ENCODE measurements at regions not wholly inside any gene's neighbourhood (a gene's known extent, or its start where the extent isn't known, plus 50 kb on each side); places are given as distances from the start of the nearest gene placed in this dataset.

- no peak for DNase-seq (ENCODE audit: low spot score)
- Histone ChIP-seq H3K36me3 (ENCODE audit: insufficient read depth, low read length) (no peaks in the 10 kb centered on the region), H2AFZ (ENCODE audit: low read length) (no peak overlapping the region), H3K4me2 (ENCODE audit: low read length) (no peak overlapping the region), H3K27ac (ENCODE audit: low read depth, low read length, poor library complexity, severe bottlenecking) (no peak overlapping the region), H3K9me3 (ENCODE audit: low read length) (no peaks in the 10 kb centered on the region), H3K4me3 (ENCODE audit: low read depth, low read length, poor library complexity, severe bottlenecking) (no peak overlapping the region), H3K4me1 (ENCODE audit: insufficient read depth, low read length, poor library complexity, severe bottlenecking) (no peaks in the 10 kb centered on the region), H3K79me2 (ENCODE audit: insufficient read depth, low read depth, low read length) (no peaks in the 10 kb centered on the region), H3K9me2 (ENCODE audit: insufficient read depth, low read length) (no peaks in the 10 kb centered on the region), H4K20me1 (ENCODE audit: insufficient read depth, low read length) (no peaks in the 10 kb centered on the region)
- ChIA-PET POLR2A (interaction anchor here (0.8 kb wide), 1 partner anchor 16 kb away, joined by 4 read pairs; no protein-coding TSS in a partner anchor), CTCF (ENCODE audit: unreplicated experiment) (no interaction called here)
- no TSS peak for BruUV-seq (replicated peaks)
- intact Hi-C loops (cut with micrococcal nuclease; ENCODE audit: unreplicated experiment) = no loop called here
- TF ChIP-seq CTCF (conservative IDR thresholded peaks at IDR 0.05; ENCODE audit: low read length) = no peak
- TF ChIP-seq EZH2phosphoT487 (IDR thresholded peaks at IDR 0.05; ENCODE audit: borderline replicate concordance, low read depth, low read length) = no peak
Observed at GRCh38 chr3:162213956-162214355, 717.3 kb downstream of the OTOL1 start.

- H3K9me3 ChIP-seq (ENCODE audit: low read length) = no peaks in the 10 kb centered on the region
- no peak for DNase-seq (ENCODE audit: low spot score)
- no peaks in the 10 kb centered on the region for H3K79me2 ChIP-seq (ENCODE audit: insufficient read depth, low read depth, low read length)
- no peak for TF ChIP-seq EZH2phosphoT487 (IDR thresholded peaks at IDR 0.05; ENCODE audit: borderline replicate concordance, low read depth, low read length)
- TF ChIP-seq CTCF (conservative IDR thresholded peaks at IDR 0.05; ENCODE audit: low read length) = no peak
- ChIA-PET POLR2A (no interaction called here), CTCF (ENCODE audit: unreplicated experiment) (no interaction called here)
- no peak overlapping the region for H3K27ac ChIP-seq (ENCODE audit: low read depth, low read length, poor library complexity, severe bottlenecking)
- no peaks in the 10 kb centered on the region for H3K4me1 ChIP-seq (ENCODE audit: insufficient read depth, low read length, poor library complexity, severe bottlenecking)
- H3K4me3 ChIP-seq (ENCODE audit: low read depth, low read length, poor library complexity, severe bottlenecking) = no peak overlapping the region
- H3K4me2 ChIP-seq (ENCODE audit: low read length) = no peak overlapping the region
- no peaks in the 10 kb centered on the region for H3K36me3 ChIP-seq (ENCODE audit: insufficient read depth, low read length)
- no peak overlapping the region for H2AFZ ChIP-seq (ENCODE audit: low read length)
- H4K20me1 ChIP-seq (ENCODE audit: insufficient read depth, low read length) = no peaks in the 10 kb centered on the region
- H3K9me2 ChIP-seq (ENCODE audit: insufficient read depth, low read length) = no peaks in the 10 kb centered on the region
- no TSS peak for BruUV-seq (replicated peaks)
- intact Hi-C loops (cut with micrococcal nuclease; ENCODE audit: unreplicated experiment) = no loop called here
Observed at GRCh38 chr3:162217647-162218046, 721.0 kb downstream of the OTOL1 start.

- H3K9me3 ChIP-seq (ENCODE audit: low read length) = no peaks in the 10 kb centered on the region
- no peaks in the 10 kb centered on the region for H3K36me3 ChIP-seq (ENCODE audit: insufficient read depth, low read length)
- TF ChIP-seq CTCF (conservative IDR thresholded peaks at IDR 0.05; ENCODE audit: low read length) = no peak
- no peak overlapping the region for H2AFZ ChIP-seq (ENCODE audit: low read length)
- BruUV-seq (replicated peaks) = no TSS peak
- no peaks in the 10 kb centered on the region for H3K4me1 ChIP-seq (ENCODE audit: insufficient read depth, low read length, poor library complexity, severe bottlenecking)
- no peak for DNase-seq (ENCODE audit: low spot score)
- H3K27ac ChIP-seq (ENCODE audit: low read depth, low read length, poor library complexity, severe bottlenecking) = no peak overlapping the region
- ChIA-PET CTCF (ENCODE audit: unreplicated experiment) (no interaction called here), POLR2A (no interaction called here)
- intact Hi-C loops (cut with micrococcal nuclease; ENCODE audit: unreplicated experiment) = no loop called here
- no peak overlapping the region for H3K4me3 ChIP-seq (ENCODE audit: low read depth, low read length, poor library complexity, severe bottlenecking)
- H3K4me2 ChIP-seq (ENCODE audit: low read length) = no peak overlapping the region
- H3K79me2 ChIP-seq (ENCODE audit: insufficient read depth, low read depth, low read length) = no peaks in the 10 kb centered on the region
- H3K9me2 ChIP-seq (ENCODE audit: insufficient read depth, low read length) = no peaks in the 10 kb centered on the region
- H4K20me1 ChIP-seq (ENCODE audit: insufficient read depth, low read length) = no peaks in the 10 kb centered on the region
Observed at GRCh38 chr3:162218479-162218878, 721.9 kb downstream of the OTOL1 start.

All from OCI-LY7 (cell line).